Mucosa of rectum (tissue), 2 donors: ENCODE measurements at regions not wholly inside any gene's neighbourhood (a gene's known extent, or its start where the extent isn't known, plus 50 kb on each side); places are given as distances from the start of the nearest gene placed in this dataset.

Source experiments
- H3K27ac ChIP-seq, 2 donors: one replicate each; pipeline ENCODE4 v1.7.0; 2013; ENCODE audit warnings: inconsistent platforms in 2 of 2, low read depth in 2 of 2, low read length in 2 of 2
- H3K27me3 ChIP-seq, 2 donors: one replicate each; pipeline ENCODE4 v1.7.0; 2013; ENCODE audit warnings: low read length in 2 of 2; ENCODE audit not compliant: control insufficient read depth in 2 of 2, insufficient read depth in 2 of 2
- H3K36me3 ChIP-seq, 2 donors: one replicate each; pipeline ENCODE4 v1.7.0; 2013; ENCODE audit warnings: low read length in 2 of 2; ENCODE audit not compliant: control insufficient read depth in 2 of 2, insufficient read depth in 2 of 2
- H3K4me1 ChIP-seq, 2 donors: one replicate each; pipeline ENCODE4 v1.7.0; 2013; ENCODE audit warnings: low read length in 2 of 2, mild to moderate bottlenecking in 1 of 2; ENCODE audit not compliant: control insufficient read depth in 2 of 2, insufficient read depth in 2 of 2
- H3K4me3 ChIP-seq, 2 donors: one replicate each; pipeline ENCODE4 v1.7.0; 2013; ENCODE audit warnings: low read length in 2 of 2
- H3K9ac ChIP-seq, 2 donors: one replicate each; pipeline ENCODE4 v1.7.0; 2013; ENCODE audit warnings: low read length in 2 of 2, low read depth in 1 of 2, mild to moderate bottlenecking in 1 of 2
- H3K9me3 ChIP-seq, 2 donors: one replicate each; pipeline ENCODE4 v1.7.0; 2013; ENCODE audit warnings: low read length in 2 of 2; ENCODE audit not compliant: control insufficient read depth in 2 of 2
- donor health status: healthy.
- donor health status: Normal muscosa, but diverticular disease.

- Histone ChIP-seq H3K9ac (no peak overlapping the region), H3K27ac (no peak overlapping the region), H3K27me3 (no peaks in the 10 kb centered on the region)
Observed at GRCh38 chrX:148159796-148160195, 178.7 kb downstream of the FMR1NB start.

GRCh38 chrX:148161701-148162100 lies 180.6 kb downstream of the FMR1NB start:
- H3K9ac ChIP-seq: no peak overlapping the region
- no peaks in the 10 kb centered on the region for H3K27me3 ChIP-seq
- no peak overlapping the region for H3K27ac ChIP-seq
- no peaks in the 10 kb centered on the region for H3K36me3 ChIP-seq
- no peaks in the 10 kb centered on the region for H3K4me1 ChIP-seq
- no peak overlapping the region for H3K4me3 ChIP-seq
- H3K9me3 ChIP-seq: no peaks in the 10 kb centered on the region

More at GRCh38 chrX:148159796-148160195, 178.7 kb downstream of the FMR1NB start:
- no peaks in the 10 kb centered on the region for H3K9me3 ChIP-seq
- H3K36me3 ChIP-seq: no peaks in the 10 kb centered on the region
- H3K4me3 ChIP-seq: no peak overlapping the region
- H3K4me1 ChIP-seq: no peaks in the 10 kb centered on the region

DNA sequence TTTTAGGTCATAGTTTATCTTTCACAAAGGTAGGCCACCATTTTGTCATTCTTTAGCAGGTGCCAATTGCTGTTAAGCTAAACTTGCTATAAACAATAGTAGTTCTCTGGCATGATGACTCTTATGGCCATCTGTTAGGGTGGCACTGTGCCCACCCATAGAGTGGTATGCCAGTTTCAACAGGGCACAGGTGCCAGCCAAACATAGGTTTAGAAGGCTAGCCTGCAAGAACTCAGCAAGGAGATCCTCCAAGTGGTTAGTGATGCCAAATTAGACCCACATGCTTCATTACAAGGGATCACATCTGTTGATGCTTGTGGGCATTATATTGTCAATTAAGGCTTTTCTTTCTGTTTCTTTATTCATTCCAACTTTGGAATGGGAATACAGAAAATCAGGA lies 204.5 kb downstream of the FMR1NB start:
- Histone ChIP-seq H3K36me3 (no peaks in the 10 kb centered on the region), H3K9ac (no peak overlapping the region), H3K4me3 (no peak overlapping the region), H3K27me3 (no peaks in the 10 kb centered on the region), H3K4me1 (no peaks in the 10 kb centered on the region), H3K9me3 (no peaks in the 10 kb centered on the region), H3K27ac (no peak overlapping the region)

- Histone ChIP-seq H3K27ac (no peak overlapping the region), H3K9ac (no peak overlapping the region), H3K36me3 (no peaks in the 10 kb centered on the region), H3K27me3 (no peaks in the 10 kb centered on the region), H3K4me3 (no peak overlapping the region), H3K4me1 (no peaks in the 10 kb centered on the region), H3K9me3 (no peaks in the 10 kb centered on the region)
Observed at GRCh38 chrX:148192547-148192946, 211.4 kb downstream of the FMR1NB start.

DNA sequence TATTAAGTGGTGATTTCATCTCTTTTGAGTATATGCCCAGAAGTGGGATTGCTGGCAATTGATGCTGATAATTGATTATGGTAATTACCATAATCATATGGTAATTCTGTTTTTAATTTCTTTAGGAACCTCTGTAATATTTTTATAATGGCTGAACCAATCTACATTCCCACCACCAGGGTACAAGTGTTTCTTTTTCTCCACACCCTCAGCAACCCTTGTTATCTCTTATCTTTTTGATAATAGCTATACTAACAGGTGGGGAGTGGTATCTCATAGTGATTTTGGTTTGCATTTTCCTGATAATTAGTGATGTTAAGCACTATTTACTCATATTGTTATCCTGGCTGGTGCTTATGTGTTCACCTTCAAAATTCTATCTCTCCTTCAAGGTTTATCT lies 212.6 kb downstream of the FMR1NB start:
- H3K9me3 ChIP-seq: no peaks in the 10 kb centered on the region
- no peaks in the 10 kb centered on the region for H3K27me3 ChIP-seq
- H3K36me3 ChIP-seq: no peaks in the 10 kb centered on the region
- H3K27ac ChIP-seq: no peak overlapping the region
- H3K4me1 ChIP-seq: no peaks in the 10 kb centered on the region
- no peak overlapping the region for H3K9ac ChIP-seq
- H3K4me3 ChIP-seq: no peak overlapping the region

DNA sequence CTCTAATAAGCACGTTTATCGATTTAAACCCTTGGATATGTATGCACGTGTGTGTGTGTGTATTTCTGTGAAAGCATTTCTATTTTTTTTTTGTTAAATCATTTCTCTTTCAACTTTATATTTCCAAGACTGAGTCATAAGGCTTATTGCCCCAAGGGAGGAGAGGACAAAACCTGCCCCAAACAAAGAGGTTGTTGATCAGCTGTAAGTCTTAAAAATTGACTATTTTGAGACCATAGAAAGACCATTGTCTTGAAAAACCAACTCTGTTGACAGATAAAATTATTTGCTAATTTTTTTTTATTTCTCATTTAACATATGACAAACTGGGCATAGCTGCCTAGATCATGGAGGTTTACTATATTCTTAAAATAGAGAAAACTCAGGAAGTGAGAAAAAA lies 222.4 kb downstream of the FMR1NB start:
- H3K27me3 ChIP-seq: no peaks in the 10 kb centered on the region
- no peaks in the 10 kb centered on the region for H3K9me3 ChIP-seq
- H3K27ac ChIP-seq: no peak overlapping the region
- H3K36me3 ChIP-seq: no peaks in the 10 kb centered on the region
- no peak overlapping the region for H3K4me3 ChIP-seq
- H3K9ac ChIP-seq: no peak overlapping the region
- H3K4me1 ChIP-seq: no peaks in the 10 kb centered on the region

DNA sequence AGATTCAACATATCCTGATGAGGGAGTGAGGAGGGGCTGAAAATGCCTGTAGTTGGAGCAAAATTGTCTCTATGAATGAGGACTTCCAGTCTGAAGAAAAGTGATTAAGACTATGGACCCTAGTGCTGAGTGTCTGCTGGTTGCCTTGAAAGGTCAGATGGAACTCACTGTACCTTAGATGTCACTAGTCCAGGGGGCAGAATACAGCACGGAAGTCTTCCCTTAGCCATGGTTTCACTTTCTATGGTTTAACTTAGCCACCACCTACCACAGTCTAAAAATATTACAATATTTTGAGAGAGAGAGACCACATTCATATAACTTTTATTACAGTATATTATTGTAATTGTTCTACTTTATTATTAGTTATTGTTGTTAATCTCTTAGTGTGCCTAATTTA lies 223.1 kb downstream of the FMR1NB start:
- Histone ChIP-seq H3K4me3 (no peak overlapping the region), H3K27ac (no peak overlapping the region), H3K36me3 (no peaks in the 10 kb centered on the region), H3K9me3 (no peaks in the 10 kb centered on the region), H3K4me1 (no peaks in the 10 kb centered on the region), H3K9ac (no peak overlapping the region), H3K27me3 (no peaks in the 10 kb centered on the region)

- no peaks in the 10 kb centered on the region for H3K4me1 ChIP-seq
- no peak overlapping the region for H3K9ac ChIP-seq
- no peak overlapping the region for H3K4me3 ChIP-seq
- no peak overlapping the region for H3K27ac ChIP-seq
- H3K36me3 ChIP-seq: no peaks in the 10 kb centered on the region
- H3K9me3 ChIP-seq: no peaks in the 10 kb centered on the region
- no peaks in the 10 kb centered on the region for H3K27me3 ChIP-seq
Observed at GRCh38 chrX:148214786-148215185, 233.6 kb downstream of the FMR1NB start.

DNA sequence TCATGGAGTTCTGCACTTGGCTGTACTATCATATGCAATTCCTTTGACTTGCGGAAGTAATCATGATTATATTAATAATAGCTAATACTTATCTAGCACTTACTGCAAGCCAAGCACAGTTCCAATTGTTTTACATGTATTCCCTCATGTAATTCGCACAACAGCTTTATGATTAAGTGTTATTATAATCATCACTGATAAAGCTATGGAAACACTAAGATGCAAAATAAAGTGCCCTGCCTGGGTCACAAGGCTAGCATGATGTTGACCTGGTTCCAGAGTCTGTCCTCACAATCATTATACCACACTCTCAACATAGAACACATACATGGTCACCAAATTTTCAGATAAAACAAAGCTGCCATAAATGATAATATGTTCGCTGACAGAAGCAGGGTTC lies 234.6 kb downstream of the FMR1NB start:
- Histone ChIP-seq H3K4me3 (no peak overlapping the region), H3K9me3 (no peaks in the 10 kb centered on the region), H3K9ac (no peak overlapping the region), H3K27ac (no peak overlapping the region), H3K27me3 (no peaks in the 10 kb centered on the region), H3K4me1 (no peaks in the 10 kb centered on the region), H3K36me3 (no peaks in the 10 kb centered on the region)

DNA sequence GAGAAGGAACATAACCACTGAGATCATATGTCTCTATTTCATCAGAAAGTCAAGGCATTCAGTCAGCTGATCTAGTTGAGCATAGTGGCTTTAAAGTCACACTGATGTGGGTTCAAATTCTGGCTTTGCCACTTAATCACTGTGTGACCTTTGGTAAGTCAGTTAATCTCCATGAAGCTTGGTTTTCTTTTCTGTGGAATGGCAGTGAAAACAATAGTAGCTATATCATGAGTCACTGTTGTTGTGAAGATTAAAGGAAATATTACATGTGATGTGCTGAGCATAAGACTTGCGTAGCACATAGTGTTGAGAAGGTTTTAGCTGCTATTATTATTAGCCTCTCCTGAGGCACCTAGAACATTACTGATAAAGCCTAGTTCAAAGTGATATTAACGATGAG lies 242.2 kb downstream of the FMR1NB start:
- H3K36me3 ChIP-seq: no peaks in the 10 kb centered on the region
- no peak overlapping the region for H3K4me3 ChIP-seq
- H3K9ac ChIP-seq: no peak overlapping the region
- no peak overlapping the region for H3K27ac ChIP-seq
- H3K9me3 ChIP-seq: no peaks in the 10 kb centered on the region
- H3K4me1 ChIP-seq: no peaks in the 10 kb centered on the region
- no peaks in the 10 kb centered on the region for H3K27me3 ChIP-seq

DNA sequence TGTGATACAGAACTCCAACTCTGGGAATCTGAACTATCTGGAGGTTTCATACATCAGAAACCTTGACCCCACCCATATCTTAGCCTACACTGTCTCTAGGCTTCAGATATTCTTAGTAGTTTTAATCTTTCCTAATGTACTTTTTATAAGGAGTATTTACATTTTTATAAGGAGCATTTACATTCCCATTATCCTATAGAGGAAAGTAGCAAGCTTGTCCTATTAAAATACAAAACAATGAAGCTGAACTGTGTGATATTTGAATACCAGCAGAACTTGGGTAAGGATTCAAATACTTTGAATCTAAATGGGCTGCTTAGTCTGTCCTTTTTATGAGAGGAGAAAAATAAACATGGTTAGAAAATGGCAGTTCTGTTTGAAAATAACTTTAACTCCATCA lies 247.4 kb downstream of the FMR1NB start:
- H3K4me1 ChIP-seq: no peaks in the 10 kb centered on the region
- no peaks in the 10 kb centered on the region for H3K36me3 ChIP-seq
- H3K9ac ChIP-seq: no peak overlapping the region
- H3K4me3 ChIP-seq: no peak overlapping the region
- H3K9me3 ChIP-seq: no peaks in the 10 kb centered on the region
- no peaks in the 10 kb centered on the region for H3K27me3 ChIP-seq
- no peak overlapping the region for H3K27ac ChIP-seq
